Hindlimb muscle (tissue), 1 donor: ENCODE measurements at regions not wholly inside any gene's neighbourhood (a gene's known extent, or its start where the extent isn't known, plus 50 kb on each side); places are given as distances from the start of the nearest gene placed in this dataset.

Experiments
- DNase-seq: peaks from one replicate; pipeline ENCODE4 v3.0.0-alpha.2; 2013

- no peak for DNase-seq
Observed at GRCh38 chr15:95888762-95889161, 441.7 kb upstream of the NR2F2 start.

- DNase-seq, result no peak
Observed at GRCh38 chr15:95894407-95894956, 436.0 kb upstream of the NR2F2 start.

- DNase-seq, result no peak
Observed at GRCh38 chr15:95895508-95895907, 435.0 kb upstream of the NR2F2 start.

- DNase-seq, result no peak
Observed at GRCh38 chr15:95897651-95898050, 432.8 kb upstream of the NR2F2 start.

GRCh38 chr15:95898761-95899160, 431.7 kb upstream of the NR2F2 start:
- no peak for DNase-seq

GRCh38 chr15:95901271-95901670, 429.2 kb upstream of the NR2F2 start:
- no peak for DNase-seq

- no peak for DNase-seq
Observed at GRCh38 chr15:95902606-95903005, 427.9 kb upstream of the NR2F2 start.

- DNase-seq, result no peak
Observed at GRCh38 chr15:95903352-95903751, 427.1 kb upstream of the NR2F2 start.

GRCh38 chr15:95910643-95911212, 419.8 kb upstream of the NR2F2 start:
- no peak for DNase-seq

- no peak for DNase-seq
Observed at GRCh38 chr15:95911570-95912279, 418.8 kb upstream of the NR2F2 start.

GRCh38 chr15:95912280-95912625, 418.2 kb upstream of the NR2F2 start:
- no peak for DNase-seq

- DNase-seq, result no peak
Observed at GRCh38 chr15:95912728-95913127, 417.8 kb upstream of the NR2F2 start.

GRCh38 chr15:95916568-95916967, 413.9 kb upstream of the NR2F2 start:
- DNase-seq, result no peak

- no peak for DNase-seq
Observed at GRCh38 chr15:95918525-95918924, 412.0 kb upstream of the NR2F2 start.

- no peak for DNase-seq
Observed at GRCh38 chr15:95919460-95919859, 411.0 kb upstream of the NR2F2 start.

- DNase-seq, result no peak
Observed at GRCh38 chr15:95921404-95921803, 409.1 kb upstream of the NR2F2 start.

GRCh38 chr15:95922431-95922830, 408.1 kb upstream of the NR2F2 start:
- DNase-seq, result no peak

GRCh38 chr15:95923792-95924191, 406.7 kb upstream of the NR2F2 start:
- DNase-seq, result no peak

- no peak for DNase-seq
Observed at GRCh38 chr15:95928822-95929221, 401.7 kb upstream of the NR2F2 start.

GRCh38 chr15:95929232-95929846, 401.2 kb upstream of the NR2F2 start:
- no peak for DNase-seq

- DNase-seq, result no peak
Observed at GRCh38 chr15:95930659-95931375, 399.7 kb upstream of the NR2F2 start.

GRCh38 chr15:95931619-95932018, 398.9 kb upstream of the NR2F2 start:
- DNase-seq, result no peak

- DNase-seq, result no peak
Observed at GRCh38 chr15:95932141-95932540, 398.4 kb upstream of the NR2F2 start.
